ENCODE measurements at regions not wholly inside any gene's neighbourhood (a gene's known extent, or its start where the extent isn't known, plus 50 kb on each side); places are given as distances from the start of the nearest gene placed in this dataset.

- TF ChIP-seq POU6F1 (CRISPR knock-in tag; IDR thresholded peaks at IDR 0.05; ENCODE audit: borderline replicate concordance, low read depth) (no peak), SNAI2 (CRISPR knock-in tag; IDR thresholded peaks at IDR 0.05) (no peak), PATZ1 (CRISPR knock-in tag; IDR thresholded peaks at IDR 0.05; ENCODE audit: borderline replicate concordance) (no peak)
These were observed 54.1 kb upstream of the ARHGAP24 start (continued) for GRCh38 chr4:85420831-85421230.

- no peak for ATAC-seq
- TF ChIP-seq TSHZ2 (CRISPR knock-in tag; IDR thresholded peaks at IDR 0.05) (no peak), ZNF8 (CRISPR knock-in tag; IDR thresholded peaks at IDR 0.05) (no peak), GLIS3 (CRISPR knock-in tag; IDR thresholded peaks at IDR 0.05) (no peak), POU6F1 (CRISPR knock-in tag; IDR thresholded peaks at IDR 0.05; ENCODE audit: borderline replicate concordance, low read depth) (no peak), PATZ1 (CRISPR knock-in tag; IDR thresholded peaks at IDR 0.05; ENCODE audit: borderline replicate concordance) (no peak), TCF4 (CRISPR knock-in tag; IDR thresholded peaks at IDR 0.05; ENCODE audit: borderline replicate concordance) (no peak)
These were observed 51.5 kb upstream of the ARHGAP24 start for GRCh38 chr4:85423431-85423830.
